Medulla oblongata (tissue), 1 donor: ENCODE measurements at regions not wholly inside any gene's neighbourhood (a gene's known extent, or its start where the extent isn't known, plus 50 kb on each side); places are given as distances from the start of the nearest gene placed in this dataset.
"Not testable (repeated sequence)": the region's sequence is repeated elsewhere in the genome, so short reads cannot be mapped to it uniquely, and the experiment has no call there.

ENCODE experiments used
- DNase-seq: peaks from one replicate; pipeline ENCODE4 v3.0.0-alpha.2; 2015; ENCODE audit errors: extremely low spot score

DNA sequence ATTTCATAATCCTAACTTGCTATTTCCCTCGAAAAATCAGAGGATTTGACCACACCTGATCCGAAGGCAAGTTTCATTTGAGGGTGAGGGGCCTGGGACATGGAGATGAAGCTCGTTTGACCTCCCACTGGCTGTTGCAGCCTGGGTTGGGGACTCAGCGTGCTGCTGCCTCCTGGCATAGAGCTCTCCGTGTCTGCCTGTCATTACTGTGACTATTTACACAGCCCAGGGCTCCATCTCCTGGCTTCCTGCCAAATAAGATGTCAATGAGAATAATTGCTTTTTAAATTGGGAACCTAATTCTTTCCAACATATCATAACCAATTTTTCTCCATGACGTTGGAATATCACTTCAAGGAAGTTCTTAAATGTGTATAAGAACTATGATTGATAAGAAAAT lies 139.3 kb upstream of the COBL start:
- DNase-seq, result no peak

DNA sequence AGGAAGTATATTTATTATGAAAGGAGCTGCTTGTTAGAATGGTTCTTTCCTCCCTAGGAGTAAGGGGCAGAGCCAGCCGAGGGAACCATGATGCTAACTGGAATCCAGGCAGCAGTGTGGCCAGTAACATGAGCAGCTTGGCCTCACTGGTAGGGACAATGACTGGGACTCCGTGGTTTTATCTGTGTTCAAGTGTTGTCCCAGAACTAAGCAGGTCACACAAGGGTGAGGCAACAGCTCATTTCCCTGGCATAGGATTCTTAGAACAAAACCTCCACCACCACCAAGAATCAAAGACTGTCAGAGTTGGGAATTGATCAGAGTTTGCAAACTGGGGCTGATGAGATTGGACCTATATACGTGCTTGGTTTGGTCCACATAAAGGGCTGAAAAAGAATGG lies 138.9 kb upstream of the COBL start:
- DNase-seq, result no peak

DNA sequence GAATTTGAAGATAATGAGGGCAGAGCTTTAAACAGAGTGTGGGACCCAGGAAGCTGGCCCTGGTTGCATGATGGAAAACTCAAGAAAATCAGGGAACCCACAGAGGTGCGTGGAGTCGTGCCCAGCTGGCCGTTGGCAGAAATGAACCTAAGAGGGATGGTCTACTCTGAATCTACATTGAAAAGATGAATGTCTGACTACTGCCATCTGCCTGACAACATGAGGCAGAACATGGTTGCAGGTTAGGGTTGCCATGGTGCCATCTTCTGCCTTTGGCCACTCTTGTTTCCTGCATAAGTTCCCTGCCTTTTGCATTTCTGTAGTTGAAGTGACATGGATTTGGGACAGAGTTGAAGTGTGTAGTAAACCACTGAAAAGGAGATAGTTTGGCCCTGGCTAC lies 138.5 kb upstream of the COBL start:
- DNase-seq, result no peak

DNA sequence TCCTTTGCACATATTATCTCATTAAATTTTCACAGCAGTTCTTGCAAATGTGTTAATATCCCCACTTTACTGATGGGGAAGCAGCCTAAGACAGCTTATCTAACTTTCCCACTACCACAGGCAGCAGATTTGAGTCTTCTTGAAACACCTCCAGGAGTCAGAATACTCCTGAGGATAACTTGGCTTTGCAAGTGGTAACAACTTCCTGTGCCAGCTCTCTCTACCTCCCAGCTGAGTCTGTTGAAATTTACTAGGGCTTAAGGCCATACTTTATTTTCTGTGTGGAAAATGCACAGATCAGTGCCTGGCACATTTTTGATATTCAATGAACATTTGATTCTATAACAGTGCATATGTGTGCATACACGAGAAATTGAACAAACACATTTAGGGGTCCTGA lies 136.1 kb upstream of the COBL start:
- no peak for DNase-seq

DNA sequence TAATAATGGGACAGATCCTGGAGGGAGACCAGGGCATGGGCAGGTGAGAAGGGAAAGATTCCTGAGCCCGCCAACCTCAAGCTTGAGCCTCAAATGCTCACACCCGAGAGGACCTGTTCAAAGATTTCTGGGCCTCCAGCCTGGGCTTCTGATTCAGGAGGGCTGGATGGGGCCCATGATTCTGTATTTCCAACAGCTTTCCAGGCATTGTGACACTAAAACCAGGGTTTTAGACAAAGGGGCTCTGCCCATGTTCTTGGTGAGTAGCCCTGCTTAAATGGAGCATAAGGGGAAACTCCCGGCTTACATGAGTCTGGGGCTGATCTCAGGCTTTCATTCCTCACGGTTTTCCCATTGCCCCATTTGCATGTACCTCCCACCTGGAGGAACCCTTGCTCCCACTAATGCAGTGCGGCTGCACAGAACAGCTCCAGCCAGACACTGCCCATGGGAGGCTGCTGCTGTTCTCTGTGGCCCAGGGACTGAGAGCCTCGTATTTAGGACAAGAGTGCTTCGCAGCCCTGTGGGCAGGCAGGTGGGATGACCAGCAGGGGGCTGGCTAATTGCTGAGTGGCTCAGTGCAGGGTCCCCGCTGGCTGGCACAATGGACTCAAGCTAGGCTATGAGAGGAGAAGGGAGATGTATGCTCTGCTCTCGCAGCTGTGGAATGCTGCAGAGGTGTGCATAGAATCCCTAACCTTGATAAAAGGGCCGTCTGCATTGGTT lies 135.3 kb upstream of the COBL start:
- no peak for DNase-seq

DNA sequence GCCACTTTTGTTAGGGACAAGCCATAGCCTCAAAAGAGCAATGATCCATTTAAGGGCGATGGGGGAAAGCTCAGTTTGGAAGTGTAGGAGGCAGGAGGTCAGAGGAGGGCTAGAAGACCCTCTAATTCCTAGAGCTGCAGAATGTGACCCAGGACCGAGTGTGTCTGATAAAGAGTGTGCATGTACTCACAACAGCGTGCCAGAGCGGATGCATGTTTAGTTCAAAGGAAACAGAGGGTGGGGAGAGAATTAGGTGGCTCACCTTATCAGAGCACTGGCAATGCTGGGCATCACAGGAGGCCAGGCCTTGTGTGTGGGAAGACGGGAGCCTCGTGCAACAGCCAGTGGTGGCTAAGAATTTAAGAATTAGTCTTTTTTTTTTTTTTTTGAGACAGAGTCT lies 133.9 kb upstream of the COBL start:
- DNase-seq, result no peak

DNA sequence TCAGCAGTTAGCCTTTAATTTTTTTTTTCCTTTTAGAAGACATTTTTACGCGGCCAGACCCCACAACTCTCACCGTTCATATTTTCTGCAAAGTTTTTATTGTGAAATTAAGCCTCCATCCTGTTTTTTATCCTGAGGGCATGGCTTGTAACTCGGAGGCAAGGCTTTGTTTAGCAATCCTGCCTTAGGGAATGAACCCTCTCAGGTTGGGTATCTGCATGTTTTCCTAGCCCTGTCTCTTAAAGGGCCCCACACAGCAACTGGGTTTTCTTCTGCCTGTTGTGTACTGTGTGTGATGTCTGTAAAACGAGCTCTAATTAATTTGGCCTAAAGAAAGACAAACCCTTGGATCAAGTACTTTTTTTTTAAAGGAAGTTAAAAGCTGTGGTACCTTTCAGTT lies 130.2 kb upstream of the COBL start:
- no peak for DNase-seq

DNA sequence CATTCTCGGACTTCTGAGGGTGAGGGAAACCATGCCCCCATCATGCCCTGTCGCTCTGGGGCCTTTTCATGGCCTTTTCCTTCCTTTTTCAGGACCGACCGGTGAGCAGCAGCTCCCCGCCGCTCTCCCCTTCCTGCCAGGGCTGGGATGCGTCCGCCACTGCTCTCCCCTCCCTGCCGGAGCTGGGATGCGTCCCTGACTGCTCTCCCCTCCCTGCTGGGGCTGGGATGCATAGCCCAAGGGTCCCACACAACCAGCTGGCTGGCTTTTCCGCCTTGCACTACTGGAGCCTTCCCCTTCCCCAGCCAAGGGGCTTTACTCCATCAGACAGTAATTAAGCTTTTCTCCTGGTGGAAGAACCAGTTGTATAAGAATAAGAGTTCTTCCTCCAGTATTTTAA lies 129.7 kb upstream of the COBL start:
- no peak for DNase-seq

DNA sequence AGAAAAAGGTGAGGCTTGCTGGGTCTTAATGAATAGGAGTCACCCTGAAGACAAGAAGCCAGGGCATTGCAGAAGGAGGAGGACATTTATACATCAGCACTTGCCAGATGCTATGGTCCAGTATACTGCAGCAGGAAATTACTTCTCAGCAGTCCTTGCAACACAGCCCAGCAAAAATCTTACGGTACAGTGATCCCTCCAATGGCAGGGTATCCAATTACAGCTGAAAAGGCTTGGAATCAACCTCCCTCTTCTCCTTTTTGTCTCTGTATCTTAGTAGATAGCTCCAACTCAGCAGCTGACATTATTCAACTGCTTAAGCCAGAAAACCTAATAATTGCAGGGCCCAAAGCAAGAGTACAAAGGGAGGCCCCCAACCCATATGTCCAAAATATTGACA lies 128.3 kb upstream of the COBL start:
- DNase-seq, result no peak

DNA sequence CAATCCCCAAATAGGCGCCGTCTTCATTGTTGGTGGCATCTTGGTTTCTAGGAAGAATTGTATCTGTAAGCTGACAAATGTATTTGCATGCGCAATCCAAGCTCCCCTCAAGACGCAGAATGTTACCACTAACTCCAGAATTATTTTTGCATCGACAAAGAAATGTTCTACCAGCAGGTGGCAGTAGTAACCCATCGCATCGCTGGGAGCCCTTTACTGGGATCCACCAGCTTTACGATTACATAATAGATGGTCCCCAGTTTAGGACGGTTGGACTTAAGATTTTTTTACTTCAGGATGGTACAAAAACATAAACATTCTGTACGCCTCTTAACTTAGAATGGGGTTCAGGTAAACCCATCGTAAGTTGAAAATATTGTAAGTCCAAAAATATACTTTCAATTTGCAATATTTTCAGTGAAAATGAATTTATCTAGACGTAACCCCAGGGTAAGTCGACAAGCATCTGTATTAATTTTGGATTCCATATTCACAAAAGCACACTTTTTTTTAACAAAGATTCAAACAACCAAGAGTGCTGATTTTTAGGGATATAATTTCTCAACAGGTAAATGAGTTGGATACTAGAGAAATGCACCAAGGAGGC lies 114.0 kb upstream of the COBL start:
- peak; percentile 79 for DNase-seq

DNA sequence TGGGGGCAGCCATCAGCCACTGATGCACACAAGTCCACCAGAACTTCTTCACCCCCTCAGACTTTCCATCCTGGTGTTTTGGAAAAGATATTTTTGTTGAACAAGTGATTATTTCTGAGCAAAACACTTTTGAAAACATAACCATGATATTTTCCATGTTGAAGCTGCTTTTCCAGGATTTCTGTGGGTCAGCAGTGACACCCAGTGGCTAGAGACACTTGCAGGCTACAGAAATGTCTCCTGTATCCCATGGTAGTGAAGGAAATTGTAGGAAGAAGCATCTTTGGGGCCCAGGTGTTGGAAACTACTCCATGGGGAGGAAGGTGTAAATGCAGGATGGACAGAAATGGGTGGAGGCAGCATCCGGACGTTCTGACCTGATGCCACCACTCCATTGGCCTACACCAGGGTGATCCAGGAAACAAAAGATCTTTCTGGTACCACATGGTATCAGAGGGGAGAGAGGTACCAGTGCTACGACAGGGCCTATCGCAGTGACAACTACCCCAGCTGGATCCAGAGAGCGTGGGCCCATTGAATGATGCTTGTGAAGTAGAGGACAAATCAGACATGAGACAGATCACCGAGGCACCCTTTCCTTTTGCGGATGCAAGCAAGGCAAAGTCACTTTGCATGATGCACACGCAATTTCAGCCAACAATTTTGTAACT lies 111.7 kb upstream of the COBL start:
- DNase-seq, result no peak

DNA sequence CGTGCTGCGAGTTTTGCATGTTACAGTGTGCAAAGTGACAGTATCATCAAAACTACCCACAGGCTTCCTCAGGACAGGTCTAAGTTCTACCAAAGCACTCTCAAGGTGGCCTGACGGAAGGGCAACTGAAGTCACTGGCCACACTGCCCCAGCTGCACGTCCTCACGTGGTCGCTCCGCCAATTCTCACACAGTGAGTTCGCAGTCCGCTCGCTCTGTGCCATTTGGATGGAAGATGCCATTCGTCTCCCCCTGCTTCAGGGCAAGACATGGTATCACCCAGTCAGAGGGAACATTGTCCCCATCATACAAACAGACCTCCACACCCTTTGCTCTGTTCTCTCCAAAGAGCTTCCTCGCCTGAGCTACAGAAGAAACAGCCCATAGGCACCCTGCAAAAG lies 109.6 kb upstream of the COBL start:
- DNase-seq, result no peak

DNA sequence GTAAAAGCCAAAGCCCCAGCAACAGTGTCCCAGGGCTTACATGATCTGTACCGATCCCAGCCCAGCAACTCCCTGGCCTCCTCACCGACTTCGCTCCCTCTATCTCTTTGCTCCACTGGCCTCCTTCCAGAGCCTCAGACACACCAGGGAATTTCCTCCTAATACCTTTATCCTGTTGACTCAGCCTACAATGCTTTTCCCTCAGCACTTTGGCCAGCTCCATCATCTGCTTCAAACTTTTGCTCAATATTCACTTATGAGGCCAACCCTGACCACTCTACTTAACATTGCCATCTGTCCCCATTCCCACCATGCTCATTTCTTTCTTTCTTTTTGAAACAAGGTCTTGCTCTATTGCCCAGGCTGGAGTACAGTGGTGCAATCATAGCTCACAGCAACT lies 93.3 kb upstream of the COBL start:
- not testable (repeated sequence) for DNase-seq

DNA sequence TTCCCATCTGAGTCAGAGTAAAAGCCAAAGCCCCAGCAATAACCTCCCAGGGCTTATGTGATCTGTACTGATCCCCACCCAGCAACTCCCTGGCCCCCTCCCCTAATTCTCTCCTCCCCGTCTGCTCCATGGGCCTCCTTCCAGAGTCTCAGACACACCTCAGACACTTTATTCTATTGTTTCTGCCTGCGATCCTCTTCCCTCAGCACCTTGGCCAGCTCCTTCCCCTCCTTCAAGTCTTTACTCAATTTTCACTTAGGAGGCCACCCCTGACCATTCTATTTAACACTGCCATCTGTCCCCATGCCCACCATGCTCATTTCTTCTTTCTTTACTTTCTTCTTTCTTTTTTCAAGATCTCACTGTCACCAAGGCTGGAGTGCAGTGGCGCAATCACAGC lies 81.0 kb upstream of the COBL start:
- not testable (repeated sequence) for DNase-seq

DNA sequence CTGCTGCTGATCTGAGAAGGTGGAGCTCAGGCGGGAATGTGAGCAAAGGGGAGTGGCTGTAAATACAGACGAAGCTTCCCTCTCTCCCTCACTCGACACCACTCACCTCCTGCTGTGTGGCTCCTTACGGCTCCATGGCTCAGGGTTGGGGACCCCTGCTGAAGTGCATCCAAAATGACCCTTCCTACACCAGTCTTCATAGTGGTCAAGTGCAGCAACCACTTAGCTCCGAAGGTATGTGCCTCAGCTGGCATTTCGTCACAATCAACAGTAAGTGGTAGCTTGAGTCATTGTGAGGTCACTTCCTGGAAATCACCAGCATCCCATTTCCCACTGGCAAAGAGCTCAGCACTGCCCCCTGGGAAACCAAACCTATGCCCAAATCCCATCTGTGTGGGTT lies 76.4 kb upstream of the COBL start:
- DNase-seq, result not testable (repeated sequence)

DNA sequence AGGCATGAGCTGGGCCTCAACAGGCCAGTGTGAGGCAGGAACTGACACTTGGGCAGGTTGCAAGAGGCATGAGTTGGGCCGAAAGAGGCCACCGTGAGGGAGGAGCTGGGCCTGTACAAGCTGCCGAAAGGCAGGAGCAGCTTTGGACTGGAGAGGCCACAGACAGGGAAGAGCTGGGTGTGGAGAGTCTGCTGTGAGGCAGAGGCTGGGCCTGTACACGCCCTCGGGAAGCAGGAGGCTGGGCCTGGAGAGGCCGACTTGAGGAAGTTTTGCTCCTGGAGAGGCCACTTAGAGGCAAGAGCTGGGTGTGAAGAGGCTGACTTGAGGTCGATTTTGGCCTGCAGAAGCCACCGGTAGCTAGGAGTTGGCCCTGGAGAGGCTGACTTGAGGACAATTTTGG lies 73.3 kb upstream of the COBL start:
- DNase-seq, result not testable (repeated sequence)

DNA sequence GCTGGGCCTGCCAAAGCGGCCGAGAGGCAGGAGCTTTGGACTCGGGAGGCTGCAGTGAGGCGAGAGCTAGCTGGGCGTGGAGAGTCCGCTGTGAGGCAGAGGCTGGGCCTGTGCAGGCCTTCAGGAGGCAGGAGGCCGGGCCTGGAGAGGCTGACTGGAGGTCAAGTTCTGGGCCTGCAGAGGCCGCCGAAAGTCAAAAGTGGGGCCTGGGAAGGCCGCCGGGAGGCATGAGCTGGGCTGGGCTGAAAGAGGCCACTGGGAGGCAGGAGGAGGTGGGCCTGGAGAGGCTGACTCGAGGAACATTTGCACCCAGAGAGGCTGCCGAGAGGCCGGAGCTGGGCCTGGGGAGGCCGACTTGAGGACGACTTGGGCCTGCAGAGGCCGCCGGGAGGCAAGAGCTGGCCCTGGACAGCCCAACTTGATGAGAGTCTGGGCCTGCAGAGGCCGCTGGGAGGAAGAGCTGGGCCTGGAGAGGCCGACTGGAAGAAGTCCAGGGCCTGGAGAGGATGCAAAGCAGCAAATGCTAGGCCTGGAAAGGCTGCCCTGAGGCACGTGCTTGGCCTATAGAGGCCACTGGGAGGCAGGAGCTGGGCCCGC lies 72.7 kb upstream of the COBL start:
- not testable (repeated sequence) for DNase-seq

DNA sequence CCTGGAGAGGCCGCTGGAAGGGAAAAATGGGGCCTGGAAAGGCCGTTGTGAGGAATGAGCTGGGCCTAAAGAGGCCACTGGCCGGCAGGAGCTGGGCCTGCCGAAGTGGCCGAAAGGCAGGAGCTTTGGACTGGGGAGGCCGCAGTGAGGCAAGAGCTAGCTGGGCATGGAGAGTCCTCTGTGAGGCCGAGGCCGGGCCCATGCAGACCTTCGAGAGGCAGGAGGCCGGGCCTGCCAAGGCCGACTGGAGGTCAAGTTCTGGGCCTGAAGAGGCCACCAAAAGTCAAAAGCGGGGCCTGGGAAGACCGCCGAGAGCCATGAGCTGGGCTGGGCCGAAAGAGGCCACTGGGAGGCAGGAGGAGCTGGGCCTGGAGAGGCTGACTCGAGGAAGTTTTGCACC lies 71.6 kb upstream of the COBL start:
- DNase-seq, result not testable (repeated sequence)

DNA sequence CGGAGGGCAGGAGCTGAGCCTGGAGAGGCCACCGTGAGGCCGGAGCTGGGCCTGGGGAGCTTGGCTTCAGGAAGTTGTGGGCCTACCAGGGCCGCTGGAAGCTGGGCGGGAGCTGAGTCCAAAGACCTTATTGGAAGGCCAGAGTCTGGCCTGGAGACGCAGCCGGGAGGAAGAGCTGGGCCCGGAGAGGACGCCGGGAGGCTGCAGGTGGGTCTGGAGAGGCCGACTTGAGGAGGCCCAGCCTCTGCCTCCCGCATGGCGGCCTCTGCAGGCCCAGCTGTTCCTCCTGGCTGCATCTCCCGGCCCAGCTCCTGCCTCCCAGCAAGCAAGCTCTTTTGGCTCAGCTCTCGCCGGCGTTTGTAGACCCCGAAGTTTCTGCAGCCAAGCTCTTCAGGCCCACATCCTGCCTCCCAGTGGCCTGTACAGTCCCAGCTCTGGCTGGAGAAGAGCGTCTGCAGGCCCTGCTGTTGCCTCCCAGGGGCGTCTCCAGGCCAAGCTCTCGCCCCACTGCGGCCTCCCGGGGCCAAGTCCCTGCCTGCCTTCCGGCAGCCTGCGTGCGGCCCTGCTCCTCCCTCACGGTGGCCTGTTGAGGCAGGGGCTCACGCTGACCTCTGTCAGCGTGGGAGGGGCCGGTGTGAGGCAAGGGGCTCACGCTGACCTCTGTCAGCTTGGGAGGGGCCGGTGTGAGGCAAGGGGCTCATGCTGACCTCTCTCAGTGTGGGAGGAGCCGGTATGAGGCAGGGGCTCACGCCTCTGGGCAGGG lies 70.4 kb upstream of the COBL start:
- DNase-seq, result not testable (repeated sequence)

DNA sequence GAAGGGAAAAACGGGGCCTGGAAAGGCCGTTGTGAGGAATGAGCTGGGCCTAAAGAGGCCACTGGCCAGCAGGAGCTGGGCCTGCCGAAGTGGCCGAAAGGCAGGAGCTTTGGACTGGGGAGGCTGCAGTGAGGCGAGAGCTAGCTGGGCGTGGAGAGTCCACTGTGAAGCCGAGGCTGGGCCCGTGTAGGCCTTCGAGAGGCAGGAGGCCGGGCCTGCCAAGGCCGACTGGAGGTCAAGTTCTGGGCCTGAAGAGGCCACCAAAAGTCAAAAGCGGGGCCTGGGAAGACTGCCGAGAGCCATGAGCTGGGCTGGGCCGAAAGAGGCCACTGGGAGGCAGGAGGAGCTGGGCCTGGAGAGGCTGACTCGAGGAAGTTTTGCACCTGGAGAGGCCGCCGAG lies 69.6 kb upstream of the COBL start:
- DNase-seq, result not testable (repeated sequence)

DNA sequence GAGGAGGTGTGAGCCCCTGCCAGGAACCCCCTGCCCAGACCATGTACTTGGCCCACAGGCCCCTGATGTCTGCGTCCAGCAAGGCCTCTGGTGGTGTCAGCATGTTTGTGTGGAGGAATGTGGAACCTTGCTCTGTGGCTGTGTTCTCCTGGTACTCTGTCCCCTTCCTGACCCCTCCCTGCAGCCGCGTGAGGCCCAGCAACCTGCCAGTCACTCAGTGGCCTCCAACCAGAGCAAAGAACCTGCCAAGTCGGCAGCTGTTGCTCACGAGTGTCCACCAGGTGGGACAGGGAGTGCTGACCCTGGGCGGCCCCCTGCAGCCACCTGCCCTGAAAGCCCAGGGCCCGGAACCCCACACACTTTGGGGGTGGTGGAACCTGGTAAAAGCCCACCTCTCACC lies 65.6 kb upstream of the COBL start:
- DNase-seq, result not testable (repeated sequence)
